Stimulated activated CD8-positive, alpha-beta memory T cell treated with anti-CD3 and anti-CD28 coated beads, Interleukin-2, amount 100 ng/mL, for 48 hours (primary cell): ENCODE measurements at regions not wholly inside any gene's neighbourhood (a gene's known extent, or its start where the extent isn't known, plus 50 kb on each side); places are given as distances from the start of the nearest gene placed in this dataset.
"Not testable (repeated sequence)": the region's sequence is repeated elsewhere in the genome, so short reads cannot be mapped to it uniquely, and the experiment has no call there.

ENCODE experiments used
- DNase-seq, 2 donors: peaks; one replicate each; pipeline ENCODE4 v3.0.0-alpha.2; 2020; ENCODE audit warnings: low read depth in 2 of 2

DNA sequence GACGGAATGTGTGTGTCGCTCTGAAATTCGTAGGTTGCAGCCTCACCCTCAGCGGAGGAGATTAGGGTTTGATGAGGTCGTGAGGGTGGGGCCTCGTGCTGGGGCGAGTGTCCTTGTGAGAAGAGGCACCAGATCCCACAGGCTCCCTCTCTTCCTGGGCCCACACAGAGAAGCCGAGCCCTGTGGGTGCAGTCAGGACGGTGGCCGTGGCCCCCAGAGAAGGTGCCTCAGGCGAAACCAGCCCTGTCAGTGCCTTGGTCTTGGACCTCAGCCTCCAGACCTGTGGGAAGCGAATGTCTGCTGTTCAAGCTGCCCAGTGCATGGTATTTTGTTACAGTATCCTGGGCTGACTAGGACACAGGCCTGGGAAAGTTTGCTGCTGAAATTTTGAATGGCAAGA lies 108.0 kb upstream of the ALKAL2 start:
- no peak for DNase-seq

DNA sequence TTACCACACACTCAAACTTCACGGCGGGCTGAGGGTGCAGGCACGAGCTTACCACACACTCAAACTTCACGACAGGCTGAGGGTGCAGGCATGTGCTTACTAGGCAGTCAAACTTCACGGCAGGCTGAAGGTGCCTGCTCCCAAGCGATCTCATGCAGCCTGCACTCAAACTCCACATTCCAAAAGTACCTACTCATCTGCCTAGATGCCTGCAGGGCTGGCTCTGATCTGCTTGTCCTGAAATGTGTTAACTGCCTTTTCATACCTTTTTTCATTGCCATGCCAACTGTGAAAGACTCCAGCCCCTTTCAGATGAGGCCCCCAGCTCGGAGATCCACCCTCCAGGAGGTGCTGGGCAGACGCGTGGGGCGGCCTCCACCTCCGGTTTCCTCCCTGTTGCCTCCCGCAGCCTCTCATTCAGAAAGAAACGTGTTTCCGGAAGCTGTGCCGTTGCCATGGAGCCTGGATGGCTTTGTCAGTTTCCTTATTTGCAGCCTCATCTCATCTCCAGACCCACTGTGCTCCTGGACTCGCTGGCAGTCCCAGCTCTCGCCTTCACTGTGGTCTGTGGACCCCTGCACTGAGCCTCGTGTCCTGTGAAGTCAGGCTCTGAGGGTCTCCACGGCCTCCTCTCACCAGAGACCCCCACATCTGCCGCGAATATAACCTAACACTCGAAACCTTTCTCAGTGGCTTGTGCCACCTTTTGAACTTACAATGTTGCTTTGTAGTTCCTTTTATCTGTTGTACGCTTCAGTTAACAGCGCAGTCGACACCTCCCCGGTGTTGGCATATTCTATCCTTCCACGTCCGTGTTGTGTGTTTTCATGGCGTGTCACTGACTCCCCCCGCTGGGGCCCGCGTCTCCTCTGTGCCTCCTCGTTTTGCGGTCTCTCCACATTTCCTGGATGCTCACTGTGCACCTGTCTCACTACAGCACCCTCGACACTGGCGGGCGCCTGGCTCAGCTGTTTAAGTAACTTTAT lies 106.1 kb upstream of the ALKAL2 start:
- peak; percentile 23 to 43 for DNase-seq

DNA sequence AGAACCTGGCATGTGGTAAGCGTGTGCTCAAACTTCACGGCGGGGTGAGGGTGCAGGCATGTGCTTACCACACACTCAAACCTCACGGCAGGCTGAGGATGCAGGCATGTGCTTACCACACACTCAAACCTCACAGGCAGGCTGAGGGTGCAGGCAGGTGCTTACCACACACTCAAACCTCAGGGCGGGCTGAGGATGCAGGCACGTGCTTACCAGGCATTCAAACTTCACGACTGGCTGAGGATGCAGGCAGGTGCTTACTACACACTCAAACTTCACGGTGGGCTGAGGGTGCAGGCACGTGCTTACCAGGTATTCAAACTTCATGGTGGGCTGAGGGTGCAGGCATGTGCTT lies 105.0 kb upstream of the ALKAL2 start:
- DNase-seq: no peak

DNA sequence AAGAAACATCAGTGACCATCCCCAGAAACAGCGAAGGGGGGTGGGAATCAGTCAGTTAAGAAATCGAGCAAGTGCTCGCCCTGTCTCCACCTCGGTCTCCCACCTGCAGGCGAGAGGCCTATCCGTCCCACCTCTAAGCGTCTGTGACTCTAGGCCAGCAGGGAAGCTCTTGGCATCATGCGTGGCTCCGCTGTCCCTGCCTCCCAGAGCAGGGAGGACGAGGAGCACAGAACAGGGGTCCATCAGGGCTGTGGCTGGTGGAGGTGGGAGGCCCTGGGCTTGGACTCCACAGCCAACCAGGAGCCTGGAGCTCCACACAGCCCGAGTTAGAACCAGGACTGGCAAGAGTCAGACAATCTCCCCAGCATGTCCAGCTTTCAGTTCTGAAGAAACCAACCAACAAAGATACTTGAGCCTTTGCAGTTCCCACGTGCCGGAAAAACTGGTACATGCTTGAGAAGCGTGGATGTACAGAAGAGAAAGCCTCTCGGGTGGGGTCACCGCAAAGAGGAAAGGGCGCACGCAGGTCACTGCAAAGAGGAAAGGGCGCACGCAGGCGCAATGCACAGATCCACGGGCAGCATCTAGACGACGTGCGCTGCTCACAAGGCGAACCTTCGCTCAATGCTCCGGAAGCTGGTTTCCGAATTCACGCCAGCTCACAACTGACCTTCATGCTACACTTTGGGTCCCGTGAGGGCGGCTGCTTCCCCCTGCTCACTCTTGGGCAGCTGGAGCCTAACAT lies 104.5 kb upstream of the ALKAL2 start:
- DNase-seq: no peak

DNA sequence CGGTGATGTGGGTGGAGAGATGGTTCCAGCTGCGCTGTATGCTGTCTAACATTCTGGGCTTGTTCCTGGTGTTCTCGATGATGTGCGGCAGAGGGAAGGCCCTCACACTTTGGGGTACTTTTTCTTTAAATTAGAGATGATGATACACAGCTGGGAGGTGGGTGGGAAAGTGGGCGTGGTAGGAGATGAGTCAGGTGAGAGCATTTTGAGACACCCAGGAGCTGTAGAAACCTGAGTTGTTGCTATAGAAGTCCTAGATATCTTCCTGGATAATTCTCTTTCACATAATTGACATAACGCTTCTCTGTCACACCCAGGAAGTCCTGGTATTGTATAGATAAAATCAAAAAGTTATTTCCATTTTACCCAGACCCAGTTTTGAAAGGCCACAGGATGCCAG lies 103.8 kb upstream of the ALKAL2 start:
- no peak for DNase-seq

DNA sequence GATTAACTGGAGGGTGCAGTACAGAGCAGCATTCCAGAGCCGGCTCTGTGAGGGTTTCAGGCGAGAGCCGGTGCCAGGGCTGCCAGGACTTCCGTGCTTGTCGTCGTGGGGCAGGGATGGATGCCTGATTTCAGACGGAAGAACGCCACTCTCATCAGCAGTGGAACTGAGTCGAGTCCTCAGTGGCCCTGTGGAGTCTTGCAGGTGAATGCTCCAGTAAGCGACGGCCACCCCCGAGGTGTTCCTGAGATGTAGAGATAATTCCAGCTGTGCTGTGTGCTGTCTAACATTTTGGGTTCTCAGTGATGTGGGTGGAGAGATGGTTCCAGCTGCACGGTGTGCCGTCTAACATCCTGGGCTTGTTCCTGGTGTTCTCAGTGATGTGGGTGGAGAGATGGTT lies 103.1 kb upstream of the ALKAL2 start:
- no peak for DNase-seq

DNA sequence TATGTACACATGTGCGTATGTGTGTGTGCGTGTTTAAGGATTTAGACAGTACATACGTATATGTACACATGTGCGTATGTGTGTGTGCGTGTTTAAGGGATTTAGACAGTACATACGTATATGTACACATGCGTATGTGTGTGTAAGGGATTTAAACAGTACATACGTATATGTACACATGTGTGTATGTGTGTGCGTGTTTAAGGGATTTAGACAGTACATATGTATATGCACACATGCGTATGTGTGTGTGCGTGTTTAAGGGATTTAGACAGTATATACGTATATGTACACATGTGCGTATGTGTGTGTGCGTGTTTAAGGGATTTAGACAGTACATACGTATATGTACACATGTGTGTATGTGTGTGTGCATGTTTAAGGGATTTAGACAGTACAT lies 102.1 kb upstream of the ALKAL2 start:
- not testable (repeated sequence) for DNase-seq

DNA sequence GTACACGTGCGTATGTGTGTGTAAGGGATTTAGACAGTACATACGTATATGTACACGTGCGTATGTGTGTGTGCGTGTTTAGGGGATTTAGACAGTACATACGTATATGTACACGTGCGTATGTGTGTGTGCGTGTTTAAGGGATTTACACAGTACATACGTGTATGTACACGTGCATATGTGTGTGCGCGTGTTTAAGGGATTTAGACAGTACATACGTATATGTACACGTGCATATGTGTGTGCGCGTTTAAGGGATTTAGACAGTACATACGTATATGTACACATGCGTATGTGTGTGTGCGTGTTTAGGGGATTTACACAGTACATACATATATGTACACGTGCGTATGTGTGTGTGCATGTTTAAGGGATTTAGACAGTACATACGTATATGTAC lies 100.9 kb upstream of the ALKAL2 start:
- not testable (repeated sequence) for DNase-seq

DNA sequence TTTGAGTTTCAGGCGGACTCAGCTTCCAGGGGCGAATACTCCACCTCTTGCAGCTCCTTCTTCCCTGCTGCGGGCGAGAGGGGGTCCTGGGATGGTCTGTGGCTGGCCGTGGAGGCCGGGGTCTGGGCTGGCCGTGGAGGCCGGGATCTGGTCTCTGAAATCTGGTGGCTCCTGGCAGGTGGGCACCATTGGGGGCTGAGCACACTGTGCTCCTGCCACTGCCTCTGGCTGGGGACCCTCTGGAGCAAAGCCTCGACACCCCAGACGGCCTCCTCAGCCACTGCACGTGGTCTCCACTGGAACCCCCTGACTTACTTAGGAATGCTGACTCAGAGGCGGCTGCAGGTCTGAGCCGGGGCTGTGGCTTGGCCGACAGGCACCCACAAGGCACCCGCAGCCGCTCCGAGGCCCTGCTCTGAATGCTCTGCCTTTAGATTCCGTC lies 100.1 kb upstream of the ALKAL2 start:
- DNase-seq: no peak

DNA sequence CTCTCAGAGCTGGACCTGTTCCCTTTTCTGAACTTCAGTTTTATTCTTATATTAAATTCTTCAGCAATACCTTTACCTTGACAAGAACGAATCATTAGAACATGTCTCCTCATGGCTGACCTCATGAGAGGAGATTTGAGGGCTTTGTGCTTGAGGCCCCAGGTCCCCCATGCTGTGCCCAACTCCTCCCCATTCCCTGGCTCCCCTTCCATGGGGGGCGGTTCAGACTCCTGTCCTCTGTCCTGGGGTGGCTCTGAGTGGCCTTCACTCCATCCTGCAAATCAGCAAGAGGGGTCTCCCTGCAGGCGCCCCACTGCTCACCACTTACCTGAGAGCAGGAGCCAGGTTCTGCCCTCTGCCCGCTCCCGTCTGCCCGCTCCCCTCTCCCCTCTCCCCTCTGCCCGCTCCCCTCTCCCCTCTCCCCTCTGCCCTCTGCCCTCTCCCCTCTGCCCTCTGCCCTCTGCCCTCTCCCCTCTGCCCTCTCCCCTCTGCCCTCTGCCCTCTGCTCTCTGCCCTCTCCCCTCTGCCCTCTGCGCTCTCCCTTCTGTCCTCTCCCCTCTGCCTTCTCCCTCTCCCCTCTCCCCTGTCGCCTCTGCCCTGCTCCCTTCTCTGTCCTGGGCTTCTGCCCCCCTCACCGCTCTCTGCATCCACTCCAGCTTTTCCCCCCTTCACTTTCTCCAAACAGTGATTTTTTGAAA lies 98.7 kb upstream of the ALKAL2 start:
- DNase-seq: no peak

DNA sequence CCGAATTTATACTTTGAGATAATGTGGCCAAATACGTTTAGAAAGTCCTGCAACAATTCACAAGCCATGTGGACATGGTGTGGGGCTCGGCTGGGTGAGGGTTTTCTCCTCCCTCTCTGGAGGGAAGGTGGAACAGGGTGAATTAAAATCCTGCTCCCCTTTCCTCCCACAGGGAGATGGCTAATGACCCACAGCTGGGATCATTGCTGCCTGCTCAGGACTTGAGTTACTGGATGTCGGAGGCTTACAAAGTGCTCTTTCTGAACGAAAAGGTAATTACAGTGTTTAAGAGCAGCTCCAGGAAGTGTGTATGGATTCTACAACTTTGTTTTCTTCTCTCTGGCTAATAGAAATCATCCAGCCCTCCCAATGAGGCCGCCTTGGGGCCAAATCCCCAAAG lies 97.9 kb upstream of the ALKAL2 start:
- DNase-seq: no peak

DNA sequence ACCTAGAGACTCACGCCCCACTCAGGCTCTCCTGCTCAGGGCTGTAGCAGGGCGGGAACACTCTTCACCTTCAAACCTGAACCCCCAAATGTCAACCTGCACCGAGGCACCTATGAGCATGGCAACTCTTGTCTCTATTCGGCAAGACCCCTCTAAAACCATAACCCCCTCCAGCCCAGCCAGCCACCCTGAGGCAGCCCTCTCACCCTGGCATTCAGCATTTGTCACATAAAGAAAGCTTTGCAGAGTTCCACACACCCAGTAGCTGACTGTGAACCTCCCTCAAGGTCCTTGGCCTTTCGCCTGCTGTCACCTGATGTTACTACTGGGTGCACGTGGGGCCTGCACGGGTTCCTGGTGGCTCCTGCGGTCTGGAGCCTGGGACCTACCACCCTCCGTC lies 97.2 kb upstream of the ALKAL2 start:
- no peak for DNase-seq

DNA sequence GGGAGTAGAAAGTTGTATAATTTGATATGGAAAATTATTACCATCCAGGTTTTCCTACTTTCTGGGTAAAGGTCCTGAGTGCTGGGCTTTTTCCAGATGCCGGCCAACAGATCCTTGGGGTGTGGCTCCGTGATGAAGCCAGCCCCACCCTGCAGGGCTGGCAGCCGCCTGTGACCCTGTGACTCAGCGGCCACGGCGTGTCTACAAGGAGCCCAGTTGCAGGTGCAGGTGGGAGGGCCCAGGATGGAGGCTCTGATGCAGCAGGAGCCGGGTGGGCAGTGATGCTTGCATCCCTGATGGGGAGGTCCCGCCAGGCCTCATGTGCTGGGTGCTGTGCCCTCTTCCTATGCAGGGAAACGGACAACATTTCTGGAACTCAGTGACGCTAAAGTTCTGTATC lies 96.0 kb upstream of the ALKAL2 start:
- DNase-seq: no peak

DNA sequence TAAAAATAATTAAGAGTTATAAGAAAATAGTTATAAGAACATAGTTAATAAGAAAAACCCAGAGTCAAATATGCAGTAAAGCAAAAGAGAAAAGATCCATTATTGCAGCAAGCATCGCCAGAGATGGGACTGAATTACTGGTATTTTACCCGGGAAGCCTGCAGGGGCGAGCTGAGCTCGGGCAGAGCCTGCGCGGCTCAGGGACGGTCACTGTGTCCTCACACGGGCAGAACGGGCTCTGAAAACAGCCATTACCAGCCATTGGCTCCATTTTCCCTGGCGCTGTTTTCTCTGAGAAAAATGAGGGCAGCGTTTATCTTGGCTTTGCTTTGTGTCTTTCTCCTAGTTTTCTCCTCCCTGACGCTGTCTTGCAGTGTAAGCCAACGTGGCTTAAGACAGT lies 95.3 kb upstream of the ALKAL2 start:
- no peak for DNase-seq

DNA sequence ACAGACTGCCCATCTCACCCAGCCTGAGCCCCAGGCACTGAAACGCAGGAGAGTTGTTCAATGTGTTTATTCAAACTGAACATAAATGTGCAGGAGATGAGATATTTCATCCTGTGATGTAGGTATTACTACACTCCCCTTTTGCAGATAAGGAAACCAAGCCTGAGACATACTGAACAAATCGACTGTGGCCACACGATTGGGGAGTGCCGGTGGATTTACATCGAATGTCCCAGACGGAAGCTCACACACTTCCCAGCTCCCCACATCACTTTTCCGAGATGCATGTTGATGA lies 94.8 kb upstream of the ALKAL2 start:
- no peak for DNase-seq

DNA sequence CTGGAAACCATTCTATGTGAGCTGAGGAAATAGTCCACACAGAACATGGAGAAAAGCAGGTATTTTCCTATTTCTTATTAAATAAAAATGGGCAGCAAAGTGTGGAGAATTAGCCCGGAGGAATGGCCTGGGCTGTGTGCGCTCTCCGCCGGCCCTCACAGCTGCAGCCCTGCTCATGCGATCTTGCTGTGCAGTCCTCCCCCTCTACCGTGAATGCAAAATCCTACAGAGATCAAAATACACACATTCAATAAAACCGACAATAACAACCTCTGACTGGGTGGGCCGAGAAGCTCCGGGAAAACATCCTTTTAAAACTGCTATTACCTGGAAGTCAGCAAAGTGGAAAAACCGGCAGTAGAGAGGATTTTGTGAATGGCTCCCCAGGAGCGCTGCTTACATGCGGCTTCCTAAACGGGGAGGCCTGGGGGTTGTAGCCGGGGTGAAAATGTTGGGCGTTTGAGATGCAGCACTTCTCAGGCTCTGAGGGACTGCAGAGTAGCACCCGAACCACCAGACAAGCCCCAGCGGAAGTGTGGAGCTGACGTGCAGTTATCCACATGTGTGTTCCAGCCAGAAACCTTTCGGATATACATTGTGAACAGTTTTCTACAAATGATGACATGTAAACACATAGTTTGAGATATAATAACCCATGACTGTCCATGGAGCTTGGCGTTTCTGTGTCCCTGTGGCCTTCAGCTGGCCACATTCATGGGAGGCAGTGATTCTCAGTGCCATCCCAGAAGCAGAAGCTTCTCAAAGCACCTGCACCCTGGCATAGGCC lies 94.2 kb upstream of the ALKAL2 start:
- DNase-seq: no peak

DNA sequence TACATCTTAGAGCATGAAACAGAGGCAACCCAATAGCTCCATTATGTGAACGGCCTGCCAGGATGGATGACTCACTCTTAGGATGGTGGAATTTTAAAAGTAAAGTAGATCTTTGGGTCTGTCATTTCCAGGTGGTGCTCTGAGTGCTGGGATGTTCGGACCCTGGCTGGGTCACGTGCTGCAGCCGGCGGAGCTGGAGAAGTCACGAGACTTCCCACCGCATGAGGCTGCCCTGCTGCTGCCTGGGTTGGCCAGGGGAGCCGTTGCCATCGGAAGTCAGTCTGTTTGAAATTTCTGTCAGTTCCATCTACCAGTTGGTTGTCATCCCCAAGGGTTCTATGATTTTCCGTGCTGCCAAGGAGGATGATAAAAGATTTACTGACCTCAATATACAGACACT lies 93.3 kb upstream of the ALKAL2 start:
- DNase-seq: no peak

DNA sequence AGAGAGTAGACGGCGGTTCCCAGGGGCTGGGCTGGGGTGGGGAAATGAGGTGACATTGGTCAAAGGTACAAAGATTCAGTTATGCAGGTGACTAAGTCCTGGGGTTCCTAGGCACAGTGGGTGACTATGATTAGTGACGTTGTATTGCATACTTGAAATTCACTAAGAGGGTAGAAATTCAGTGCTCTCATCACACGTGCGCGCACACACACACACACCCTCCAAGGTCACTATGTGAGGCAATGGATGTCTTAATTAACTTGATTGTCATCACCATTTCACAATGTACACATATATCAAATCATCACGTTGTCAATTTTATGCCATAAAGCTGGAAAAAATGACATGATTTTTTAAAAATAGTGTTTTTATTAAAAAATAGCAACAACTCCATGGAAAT lies 92.9 kb upstream of the ALKAL2 start:
- no peak for DNase-seq

DNA sequence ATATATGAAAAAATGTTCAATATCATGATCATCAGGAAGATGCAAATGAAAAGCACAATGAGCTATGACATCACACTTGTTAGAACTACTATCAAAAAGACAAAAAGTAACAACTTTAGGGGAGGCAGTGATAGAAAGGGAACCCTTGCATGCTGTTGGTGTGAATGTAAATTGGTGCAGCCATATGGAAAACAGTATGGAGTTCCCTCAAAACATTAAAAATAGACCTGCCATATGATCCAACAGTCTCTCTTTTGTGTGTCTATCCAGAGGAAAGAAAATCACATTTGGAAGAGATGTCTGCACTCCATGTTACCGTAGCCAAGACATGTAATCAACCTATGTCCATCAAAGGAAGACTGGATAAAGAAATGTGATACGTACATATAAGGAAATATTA lies 92.3 kb upstream of the ALKAL2 start:
- no peak for DNase-seq

DNA sequence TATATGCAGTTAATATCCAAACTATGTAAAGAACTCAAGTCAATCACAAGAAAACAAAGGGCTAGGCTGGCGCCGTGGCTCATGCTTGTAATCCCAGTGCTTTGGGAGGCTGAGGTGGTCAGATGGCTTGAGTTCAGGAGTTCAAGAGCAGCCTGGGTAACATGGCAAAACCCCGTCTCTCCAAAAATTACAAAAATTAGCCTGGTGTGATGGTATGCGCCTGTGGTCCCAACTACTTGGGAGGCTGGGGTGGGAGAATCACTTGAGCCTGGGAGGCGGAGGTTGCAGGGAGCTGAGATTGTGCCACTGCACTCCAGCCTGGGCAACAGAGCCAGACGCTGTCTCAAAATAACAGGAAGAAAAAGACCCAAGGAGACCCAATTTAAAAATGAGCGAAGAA lies 91.9 kb upstream of the ALKAL2 start:
- DNase-seq: no peak

DNA sequence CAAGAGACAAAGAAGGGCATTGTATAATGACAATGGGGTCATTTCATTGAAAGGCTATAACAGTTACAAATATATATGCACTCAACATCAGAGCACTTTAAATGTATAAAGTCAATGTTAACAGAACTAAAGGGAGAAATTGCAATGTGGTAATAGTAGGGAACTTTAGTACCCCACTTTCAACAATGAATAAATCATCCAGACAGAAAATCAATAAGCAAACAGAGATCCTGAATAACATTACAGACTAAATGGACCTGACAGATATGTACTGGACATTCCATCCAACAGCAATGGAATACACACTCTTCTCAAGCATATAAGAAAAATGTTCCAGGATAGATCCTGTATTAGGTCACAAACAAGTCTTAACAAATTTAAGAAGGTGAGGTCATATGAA lies 90.5 kb upstream of the ALKAL2 start:
- no peak for DNase-seq

DNA sequence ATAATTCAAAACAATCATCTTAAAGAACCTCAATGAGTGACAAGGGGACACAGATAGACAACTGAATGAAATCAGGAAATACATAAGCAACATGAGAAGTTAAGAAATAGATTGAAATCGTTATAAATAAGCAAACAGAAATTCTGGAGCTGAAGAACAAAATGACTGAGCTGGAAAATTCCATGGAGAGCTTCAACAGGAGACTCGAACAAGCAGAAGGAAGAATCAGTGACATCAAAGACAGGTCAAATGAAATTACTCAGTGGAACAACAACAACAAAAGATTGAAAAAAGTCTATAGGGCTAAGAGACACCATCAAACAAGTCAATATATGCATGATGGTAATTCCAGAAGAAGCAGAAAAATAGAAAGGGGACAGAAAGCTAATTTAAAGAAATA lies 89.5 kb upstream of the ALKAL2 start:
- DNase-seq: no peak
